ENCODE measurements at regions not wholly inside any gene's neighbourhood (a gene's known extent, or its start where the extent isn't known, plus 50 kb on each side); places are given as distances from the start of the nearest gene placed in this dataset.

DNA sequence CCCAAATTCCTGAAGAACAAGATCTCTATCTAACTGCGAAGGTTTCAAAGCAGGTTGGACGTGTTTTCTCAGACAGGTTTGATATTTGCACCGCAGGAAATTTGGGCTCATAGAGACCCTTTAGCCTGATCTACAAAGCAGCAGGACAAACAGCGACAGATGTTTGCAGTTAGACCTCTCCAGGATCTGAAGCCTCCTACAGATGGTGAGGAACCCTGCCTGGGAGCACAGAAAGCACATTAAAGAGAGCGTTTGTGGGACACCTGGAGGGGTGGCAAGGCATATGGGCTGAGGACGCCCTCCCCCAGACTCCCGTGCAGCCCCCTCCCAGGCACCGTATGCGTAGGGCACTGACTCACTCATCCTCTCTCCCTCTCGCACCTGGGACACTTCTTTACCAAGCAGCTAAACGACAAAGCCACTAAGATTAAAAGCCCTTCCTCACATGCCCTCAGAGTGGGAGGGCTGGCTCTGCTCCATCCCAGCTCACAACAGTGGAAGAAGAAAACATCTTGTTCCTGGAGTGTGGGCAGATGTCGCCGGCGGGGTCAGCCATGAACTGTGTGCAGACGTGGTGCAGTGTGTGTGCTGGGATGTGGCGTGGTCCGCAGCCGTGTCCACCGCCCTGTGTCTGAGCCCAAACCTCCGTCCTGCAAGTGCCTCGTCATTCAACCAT, 249.7 kb upstream of the AFDN start:
- TF ChIP-seq PPARA (CRISPR knock-in tag; IDR thresholded peaks at IDR 0.05; ENCODE audit: borderline replicate concordance) = no peak
- TF ChIP-seq ZC3H10 (CRISPR knock-in tag; IDR thresholded peaks at IDR 0.05) = no peak
- no peak for TF ChIP-seq TCF4 (CRISPR knock-in tag; IDR thresholded peaks at IDR 0.05; ENCODE audit: borderline replicate concordance)
- TF ChIP-seq ZFP3 (CRISPR knock-in tag; IDR thresholded peaks at IDR 0.05) = no peak
- TF ChIP-seq ZFP30 (CRISPR knock-in tag; IDR thresholded peaks at IDR 0.05) = no peak
- TF ChIP-seq, protein P1, sequence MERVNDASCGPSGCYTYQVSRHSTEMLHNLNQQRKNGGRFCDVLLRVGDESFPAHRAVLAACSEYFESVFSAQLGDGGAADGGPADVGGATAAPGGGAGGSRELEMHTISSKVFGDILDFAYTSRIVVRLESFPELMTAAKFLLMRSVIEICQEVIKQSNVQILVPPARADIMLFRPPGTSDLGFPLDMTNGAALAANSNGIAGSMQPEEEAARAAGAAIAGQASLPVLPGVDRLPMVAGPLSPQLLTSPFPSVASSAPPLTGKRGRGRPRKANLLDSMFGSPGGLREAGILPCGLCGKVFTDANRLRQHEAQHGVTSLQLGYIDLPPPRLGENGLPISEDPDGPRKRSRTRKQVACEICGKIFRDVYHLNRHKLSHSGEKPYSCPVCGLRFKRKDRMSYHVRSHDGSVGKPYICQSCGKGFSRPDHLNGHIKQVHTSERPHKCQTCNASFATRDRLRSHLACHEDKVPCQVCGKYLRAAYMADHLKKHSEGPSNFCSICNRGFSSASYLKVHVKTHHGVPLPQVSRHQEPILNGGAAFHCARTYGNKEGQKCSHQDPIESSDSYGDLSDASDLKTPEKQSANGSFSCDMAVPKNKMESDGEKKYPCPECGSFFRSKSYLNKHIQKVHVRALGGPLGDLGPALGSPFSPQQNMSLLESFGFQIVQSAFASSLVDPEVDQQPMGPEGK (CRISPR knock-in tag; IDR thresholded peaks at IDR 0.05; ENCODE audit: borderline replicate concordance) = no peak
- no peak for TF ChIP-seq CSDC2 (CRISPR knock-in tag; IDR thresholded peaks at IDR 0.05)
- no peak for TF ChIP-seq ISL1 (CRISPR knock-in tag; IDR thresholded peaks at IDR 0.05)
- TF ChIP-seq TOX (CRISPR knock-in tag; IDR thresholded peaks at IDR 0.05; ENCODE audit: borderline replicate concordance) = no peak

Data from SK-N-SH treated with all-trans-retinoic acid at 6 μM for 48 hours (cell line).